Sigmoid colon (tissue), 6 donors: ENCODE measurements at regions not wholly inside any gene's neighbourhood (a gene's known extent, or its start where the extent isn't known, plus 50 kb on each side); places are given as distances from the start of the nearest gene placed in this dataset.

Source experiments
- DNase-seq: peaks from one replicate; pipeline ENCODE4 v3.0.0-alpha.2; 2019
- H3K27ac ChIP-seq, 4 donors: fragments of 200-600 bp; sonication (generic); one replicate each; pipeline ENCODE4 v1.5.1; 2016 to 2019; ENCODE audit warnings: mild to moderate bottlenecking in 1 of 4
- H3K27me3 ChIP-seq, 3 donors: fragments of 200-600 bp; sonication (generic); one replicate each; pipeline ENCODE4 v1.5.1; 2019; ENCODE audit warnings: mild to moderate bottlenecking in 1 of 3
- H3K36me3 ChIP-seq, 4 donors: fragments of 200-600 bp; sonication (generic); one replicate each; pipeline ENCODE4 v1.5.1; 2016 to 2019
- H3K4me1 ChIP-seq, 4 donors: fragments of 200-600 bp; sonication (generic); one replicate each; pipeline ENCODE4 v1.5.1; 2017 to 2019
- H3K4me3 ChIP-seq, 4 donors: fragments of 200-600 bp; sonication (generic); one replicate each; pipeline ENCODE4 v1.5.1; 2017 to 2019; ENCODE audit warnings: mild to moderate bottlenecking in 2 of 4, moderate library complexity in 1 of 4
- H3K9me3 ChIP-seq, 4 donors: fragments of 200-600 bp in 3 of 4; sonication (generic) in 3 of 4; one replicate each; pipeline versions ENCODE4 v1.5.1 to v1.6.1; 2013 to 2019
- CTCF ChIP-seq, 4 experiments: fragments of 450-650 bp in 3 of 4; fragments of 200-600 bp in 1 of 4; IDR thresholded peaks; one replicate each; pipeline ENCODE4 v1.5.1; 2016 to 2019; ENCODE audit warnings: antibody characterized with exemption in 4 of 4, mild to moderate bottlenecking in 3 of 4, moderate library complexity in 2 of 4
- EP300 ChIP-seq, 4 donors: sonication (generic); formaldehyde crosslinking; IDR thresholded peaks; one replicate each; pipeline ENCODE4 v1.6.1; 2017; ENCODE audit warnings: antibody characterized with exemption in 4 of 4
- POLR2A ChIP-seq, 2 donors: fragments of 450-650 bp; IDR thresholded peaks; one replicate each; pipeline ENCODE4 v1.6.1; 2016; ENCODE audit warnings: antibody characterized with exemption in 2 of 2, mild to moderate bottlenecking in 2 of 2, moderate library complexity in 2 of 2
- POLR2AphosphoS5 ChIP-seq, 4 donors: sonication (generic); formaldehyde crosslinking; IDR thresholded peaks; one replicate each; pipeline ENCODE4 v1.6.1; 2017; ENCODE audit warnings: antibody characterized with exemption in 4 of 4
- WGBS, 2 donors: extraction: QIAGEN DNeasy Blood & Tissue Kit; methylation state at CpG; one replicate each; pipeline ENCODE4 v1.1.7; 2013; 5-methylcytosine and 5-hydroxymethylcytosine counted together
- intact Hi-C: fragments of 100-400 bp; cut with DNase I; formaldehyde crosslinking; loops from one replicate; pipeline ENCODE4 v1.15.1; 2023
- donor health status: healthy with polysubstance abuse.
- donor health status: healthy.

GRCh38 chr11:106482917-106483785 is 405.7 kb downstream of the AASDHPPT start:
- Histone ChIP-seq H3K4me3 (no peak overlapping the region), H3K27me3 (no peaks in the 10 kb centered on the region), H3K9me3 (no peaks in the 10 kb centered on the region), H3K27ac (no peak overlapping the region), H3K4me1 (no peaks in the 10 kb centered on the region), H3K36me3 (no peaks in the 10 kb centered on the region)
- DNase-seq = no peak
- WGBS, 2 donors = 19 to 40% methylated on average over 3 of the region's 3 CpGs
- TF ChIP-seq EP300 (IDR thresholded peaks at IDR 0.05) = no peak
- no peak for TF ChIP-seq POLR2A (IDR thresholded peaks at IDR 0.05)
- no peak for TF ChIP-seq POLR2AphosphoS5 (IDR thresholded peaks at IDR 0.05)
- TF ChIP-seq CTCF (IDR thresholded peaks at IDR 0.05) = no peak
- intact Hi-C loops = no loop called here

- TF ChIP-seq POLR2A (IDR thresholded peaks at IDR 0.05) (no peak), EP300 (IDR thresholded peaks at IDR 0.05) (no peak), POLR2AphosphoS5 (IDR thresholded peaks at IDR 0.05) (no peak), CTCF (IDR thresholded peaks at IDR 0.05) (no peak)
- no peaks in the 10 kb centered on the region for H3K27me3 ChIP-seq
- peaks cover 0 to 2% (median 0%) of the 10 kb centered on the region in 4 donors for H3K4me1 ChIP-seq
- DNase-seq = no peak
- intact Hi-C loops = no loop called here
- H3K36me3 ChIP-seq = no peaks in the 10 kb centered on the region
- H3K4me3 ChIP-seq = no peak overlapping the region
- no peak overlapping the region for H3K27ac ChIP-seq
- H3K9me3 ChIP-seq = no peaks in the 10 kb centered on the region
These were observed 414.3 kb downstream of the AASDHPPT start for GRCh38 chr11:106491751-106492150.

GRCh38 chr11:106493751-106494150 is 416.3 kb downstream of the AASDHPPT start:
- Histone ChIP-seq H3K4me1 (peaks cover 0 to 6% (median 0%) of the 10 kb centered on the region in 4 donors), H3K36me3 (no peaks in the 10 kb centered on the region), H3K27me3 (no peaks in the 10 kb centered on the region), H3K27ac (no peak overlapping the region), H3K9me3 (no peaks in the 10 kb centered on the region), H3K4me3 (no peak overlapping the region)
- DNase-seq = no peak
- TF ChIP-seq POLR2A (IDR thresholded peaks at IDR 0.05) (no peak), CTCF (IDR thresholded peaks at IDR 0.05) (no peak), POLR2AphosphoS5 (IDR thresholded peaks at IDR 0.05) (no peak), EP300 (IDR thresholded peaks at IDR 0.05) (no peak)
- WGBS, 2 donors = 31 to 52% methylated on average over 1 of the region's 1 CpG
- intact Hi-C loops = no loop called here

GRCh38 chr11:106495046-106495445 is 417.6 kb downstream of the AASDHPPT start:
- H3K27ac ChIP-seq = no peak overlapping the region
- intact Hi-C loops = no loop called here
- no peak for TF ChIP-seq POLR2AphosphoS5 (IDR thresholded peaks at IDR 0.05)
- TF ChIP-seq CTCF (IDR thresholded peaks at IDR 0.05) = no peak
- no peak for TF ChIP-seq POLR2A (IDR thresholded peaks at IDR 0.05)
- TF ChIP-seq EP300 (IDR thresholded peaks at IDR 0.05) = no peak
- H3K36me3 ChIP-seq = no peaks in the 10 kb centered on the region
- peaks cover 0 to 6% (median 0%) of the 10 kb centered on the region in 4 donors for H3K4me1 ChIP-seq
- no peak for DNase-seq
- H3K9me3 ChIP-seq = no peaks in the 10 kb centered on the region
- no peak overlapping the region for H3K4me3 ChIP-seq
- H3K27me3 ChIP-seq = no peaks in the 10 kb centered on the region
